Glomerular visceral epithelial cell (primary cell): ENCODE measurements at regions not wholly inside any gene's neighbourhood (a gene's known extent, or its start where the extent isn't known, plus 50 kb on each side); places are given as distances from the start of the nearest gene placed in this dataset.
A peak's percentile ranks its signal among the peaks of the same experiment; 100 is the strongest.

Experiments
- DNase-seq: peaks from one replicate; pipeline ENCODE4 v3.0.0-alpha.2; 2016; ENCODE audit errors: extremely low spot score

DNA sequence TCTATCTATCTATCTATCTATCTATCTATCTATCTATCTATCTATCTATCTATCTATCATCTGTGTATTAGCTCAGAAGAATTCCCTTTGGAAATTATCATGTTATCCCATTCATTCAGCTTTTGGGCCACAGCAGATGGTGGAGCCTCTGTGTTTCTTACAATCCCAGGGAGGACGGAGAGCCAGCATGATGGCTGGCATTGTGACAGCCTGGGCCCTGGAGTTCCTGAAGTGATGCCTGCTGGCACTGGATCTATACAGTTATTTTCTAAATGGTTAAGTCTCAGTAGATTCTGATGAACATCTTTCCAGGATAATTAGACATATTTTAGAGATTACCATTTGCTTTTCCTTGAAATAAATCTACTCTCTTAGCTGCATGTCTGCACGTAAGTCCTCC is 385.4 kb upstream of the NXPH2 start:
- DNase-seq: no peak

DNA sequence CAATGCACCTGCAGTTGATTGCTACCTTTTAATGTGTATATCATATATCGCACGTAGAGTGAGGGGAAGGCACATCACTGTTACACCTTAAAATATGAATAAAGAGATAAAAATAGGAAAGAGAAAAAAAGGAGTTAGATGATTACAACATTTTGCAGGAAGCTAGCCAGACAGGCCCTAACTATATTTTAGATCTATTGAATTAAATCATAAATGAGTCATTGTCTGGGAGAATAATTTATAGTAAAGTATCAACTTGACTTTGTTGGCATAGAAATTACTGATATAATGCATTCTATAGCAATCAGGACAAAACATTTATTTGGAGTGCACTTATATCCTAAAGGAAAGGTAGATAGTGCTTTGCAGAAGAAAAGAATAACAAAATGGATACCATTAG is 384.9 kb upstream of the NXPH2 start:
- no peak for DNase-seq

DNA sequence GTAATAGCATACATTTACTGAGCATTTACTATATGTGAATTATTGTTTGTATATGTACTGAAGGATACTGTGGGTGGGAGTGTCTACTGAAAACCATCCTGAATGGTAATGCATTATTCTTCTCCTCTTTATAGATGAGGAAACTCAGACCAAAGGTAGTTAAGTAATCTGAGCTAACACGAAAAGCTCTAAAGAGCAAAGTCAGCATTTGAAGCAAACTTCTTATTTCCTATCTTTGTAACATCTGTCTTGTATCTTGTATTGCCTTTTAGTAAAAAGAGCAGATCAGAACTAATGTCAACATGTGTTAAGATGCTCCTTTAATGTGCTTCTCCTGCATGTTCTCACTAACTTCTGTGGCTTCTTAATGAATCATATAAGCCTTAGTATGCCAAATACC is 382.8 kb upstream of the NXPH2 start:
- DNase-seq: no peak

DNA sequence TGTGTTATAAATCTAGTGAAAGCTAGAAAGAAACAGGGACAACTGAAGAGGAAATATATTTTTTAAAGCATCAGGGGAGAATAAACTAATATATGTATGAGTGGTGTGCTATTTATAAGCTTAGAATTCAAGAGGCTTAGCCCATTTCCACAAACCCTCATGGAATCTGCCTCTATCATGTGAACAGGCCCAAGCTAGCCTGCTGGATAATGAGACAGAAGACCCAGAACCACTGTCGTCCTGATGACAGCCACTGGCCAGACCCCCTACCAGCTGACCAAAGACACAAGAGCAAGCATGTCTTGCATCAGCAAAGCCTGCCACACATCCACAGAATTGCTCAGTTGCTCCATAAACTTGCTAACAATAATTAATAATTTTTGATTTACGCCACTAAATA is 382.3 kb upstream of the NXPH2 start:
- DNase-seq: no peak

DNA sequence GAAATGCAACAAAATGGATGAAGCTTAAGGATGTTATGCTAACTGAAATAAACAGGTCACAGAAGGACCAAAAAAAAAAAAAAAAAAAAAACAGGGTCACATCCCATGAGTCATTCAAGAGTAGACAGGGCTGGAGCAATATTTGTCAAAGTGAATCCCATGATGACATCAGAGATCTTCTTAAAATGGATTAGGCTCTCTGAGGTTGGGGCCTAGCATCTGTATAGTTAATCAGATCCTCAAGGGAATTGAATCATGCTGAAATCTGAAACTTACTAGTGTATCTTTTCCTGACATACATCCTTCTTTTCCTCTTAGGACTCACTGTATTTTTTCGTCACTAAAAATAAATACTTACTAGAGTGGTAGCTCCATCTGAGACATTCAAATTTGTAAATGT is 380.6 kb upstream of the NXPH2 start:
- DNase-seq: no peak

DNA sequence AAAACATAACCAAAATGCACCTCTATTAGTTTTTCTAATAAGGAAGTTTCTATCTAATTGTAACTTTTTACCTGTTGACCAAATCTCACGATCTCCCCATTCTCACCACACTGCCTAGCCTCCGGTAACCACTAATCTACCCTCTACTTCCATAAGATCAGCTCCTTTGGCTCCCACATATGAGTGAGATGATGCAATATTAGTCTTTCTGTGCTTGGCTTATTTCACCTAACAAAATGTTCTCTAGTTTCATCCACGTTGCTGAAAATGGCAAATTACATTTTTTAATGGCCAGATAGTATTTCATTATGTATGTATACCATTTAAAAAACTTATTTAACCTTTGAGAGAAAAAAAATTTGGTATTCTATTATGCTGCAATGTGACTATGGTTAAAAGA is 379.0 kb upstream of the NXPH2 start:
- no peak for DNase-seq

DNA sequence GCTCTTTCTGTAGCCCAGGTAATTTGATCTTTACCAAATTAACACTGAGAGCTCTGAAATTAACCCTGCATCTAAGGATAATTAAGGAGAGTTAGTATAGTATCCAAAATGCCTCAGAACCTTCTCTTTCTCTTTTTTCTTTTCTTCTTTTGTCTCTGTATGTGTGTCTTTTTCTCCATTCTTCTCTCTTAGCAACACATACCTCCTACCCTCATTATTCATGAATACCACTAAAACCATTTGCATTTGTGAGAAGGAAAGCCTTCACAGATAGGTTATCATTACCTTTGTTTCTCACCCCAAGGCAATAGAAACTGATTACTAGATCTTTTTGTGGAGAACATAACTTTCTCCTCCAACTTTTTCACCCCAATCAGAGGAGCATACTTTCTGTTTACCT is 376.5 kb upstream of the NXPH2 start:
- DNase-seq: no peak

DNA sequence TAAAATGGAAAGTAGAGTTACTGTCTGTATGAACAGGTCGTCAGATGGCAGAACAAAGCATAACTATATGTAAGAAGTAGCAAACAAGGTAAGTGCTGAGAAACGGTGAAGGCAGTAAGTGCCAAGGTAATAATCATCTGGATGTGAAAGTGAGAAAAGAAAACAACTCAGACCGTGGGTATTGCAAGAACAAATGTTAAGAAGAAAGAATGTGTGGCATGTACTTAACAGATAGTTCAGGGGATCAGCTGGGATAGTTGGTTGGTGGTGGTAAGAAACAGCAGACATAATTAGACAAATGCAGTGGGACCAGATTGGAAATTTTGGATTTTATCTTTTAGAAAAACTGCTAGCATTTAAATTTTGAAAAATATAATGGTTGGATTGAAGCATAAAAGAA is 375.8 kb upstream of the NXPH2 start:
- no peak for DNase-seq

DNA sequence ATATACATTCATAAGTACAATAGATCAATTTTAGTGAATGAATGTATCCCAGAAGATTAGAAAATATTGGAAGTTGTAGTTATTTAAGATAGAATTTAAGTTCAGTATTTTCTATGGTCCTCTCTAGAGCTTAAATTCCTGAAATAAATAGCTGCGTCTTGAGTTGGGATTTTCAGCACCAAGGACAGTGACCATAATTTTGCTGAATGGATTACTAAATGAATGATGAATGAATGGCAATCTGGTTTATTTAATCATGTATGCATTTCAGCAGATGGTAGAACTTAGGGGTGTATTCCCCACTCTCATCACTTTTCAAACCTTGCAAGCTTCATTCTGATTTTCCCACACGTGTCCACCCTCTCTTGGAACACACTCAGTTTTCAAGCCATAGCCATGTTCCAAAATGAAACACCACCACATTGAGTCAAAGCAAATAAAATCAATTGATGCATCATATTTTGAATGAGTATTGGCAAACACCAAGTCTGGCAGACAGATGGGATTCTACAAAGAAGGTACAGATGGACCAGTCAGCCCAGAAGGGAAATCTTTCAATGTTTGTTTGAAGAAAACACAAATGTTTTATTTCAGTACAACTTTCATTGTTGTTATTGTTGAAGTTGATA is 362.2 kb upstream of the NXPH2 start:
- peak; percentile 38 for DNase-seq

DNA sequence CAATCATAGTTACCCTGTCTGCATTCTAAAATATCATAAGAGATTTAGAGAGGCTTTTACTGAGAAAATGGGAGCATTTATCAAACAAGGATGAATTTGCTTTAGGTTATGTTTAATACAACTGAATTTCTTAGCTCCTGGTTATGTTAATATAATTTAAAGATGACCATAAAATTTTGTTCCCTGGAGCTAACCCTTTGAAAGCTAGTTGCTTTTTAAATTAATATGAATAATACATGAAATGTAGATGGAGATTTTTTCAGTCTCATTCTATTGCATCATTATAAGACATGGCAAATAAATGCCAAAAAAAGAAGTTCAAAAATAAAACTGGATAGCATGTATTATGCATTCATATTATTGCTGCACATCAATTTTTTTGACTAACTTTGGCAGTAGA is 344.1 kb upstream of the NXPH2 start:
- DNase-seq: no peak

DNA sequence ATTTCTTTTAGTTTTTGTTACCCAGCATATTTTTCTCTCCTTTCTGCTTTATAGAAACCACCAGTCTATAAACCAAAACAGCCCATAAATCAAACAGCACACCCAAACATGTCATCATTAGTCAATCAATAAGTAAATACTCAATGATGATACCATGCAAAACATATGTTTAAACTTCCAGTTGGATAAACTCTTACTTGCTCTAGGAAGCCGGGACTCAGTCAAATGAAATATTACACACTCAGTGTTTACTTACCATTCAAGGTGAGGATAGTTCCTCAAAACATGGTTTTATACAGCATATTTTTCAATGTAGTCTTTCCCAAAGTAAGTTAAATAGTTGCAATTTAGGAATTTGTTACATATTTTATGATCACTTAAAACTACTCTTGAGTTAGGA is 343.6 kb upstream of the NXPH2 start:
- DNase-seq: no peak

DNA sequence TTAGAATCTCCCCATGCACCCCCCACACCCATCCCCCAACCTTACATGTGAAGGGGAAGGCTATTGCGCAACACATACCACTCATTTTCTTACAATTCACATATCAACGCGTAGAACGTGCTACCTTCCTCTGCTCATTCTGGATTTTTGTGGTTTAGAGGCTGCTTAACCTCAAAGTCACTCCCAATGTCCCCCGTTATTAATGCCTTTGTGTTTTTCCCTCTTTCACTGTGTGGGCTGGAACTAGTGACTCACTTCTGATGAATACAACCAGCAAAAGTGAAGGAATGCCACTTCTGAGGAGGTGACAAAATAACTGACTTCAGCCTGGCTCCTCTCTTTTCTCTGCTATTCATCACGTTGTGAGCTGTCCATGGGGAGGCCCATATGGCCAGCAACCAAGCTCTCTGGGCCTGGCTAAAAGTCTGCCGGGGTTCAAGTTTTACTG is 342.5 kb upstream of the NXPH2 start:
- DNase-seq: peak; percentile 94

DNA sequence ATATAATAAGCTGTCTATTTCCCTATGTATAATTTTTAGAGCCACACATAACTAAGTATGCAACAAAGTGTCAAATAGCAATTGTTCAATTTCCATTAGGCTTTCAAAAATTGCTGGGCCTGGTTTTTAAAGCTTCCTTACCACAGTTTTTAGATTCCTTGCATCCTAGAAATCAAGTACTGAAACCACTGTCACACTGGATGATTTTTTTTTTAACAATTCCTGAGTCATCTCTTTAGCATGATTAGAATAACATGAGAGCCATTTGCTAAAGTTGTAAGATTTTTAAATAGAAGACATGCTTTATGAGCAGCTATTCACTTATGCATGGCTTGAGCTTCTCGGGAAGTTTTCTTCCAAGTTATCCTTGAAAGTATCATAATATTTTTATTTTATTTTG is 319.5 kb upstream of the NXPH2 start:
- DNase-seq: peak; percentile 34

DNA sequence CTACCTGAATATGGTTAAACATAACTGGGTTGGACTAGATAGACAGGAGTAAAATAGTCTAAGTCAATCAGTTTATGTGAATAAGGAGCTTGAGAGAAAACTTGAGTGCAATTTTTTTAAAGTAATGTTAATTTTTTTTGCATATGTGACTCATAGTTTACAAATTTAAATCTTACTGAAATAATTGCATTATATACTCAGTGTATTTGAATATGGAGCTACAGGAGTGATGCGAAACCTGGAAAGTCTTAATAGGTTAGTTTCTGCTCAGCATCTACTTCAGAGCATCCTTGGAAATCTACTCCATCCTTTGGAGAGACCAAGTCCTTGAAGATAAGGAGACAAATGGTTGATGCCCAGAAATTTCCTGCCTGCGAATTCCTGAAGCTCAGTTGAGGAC is 318.8 kb upstream of the NXPH2 start:
- DNase-seq: no peak

DNA sequence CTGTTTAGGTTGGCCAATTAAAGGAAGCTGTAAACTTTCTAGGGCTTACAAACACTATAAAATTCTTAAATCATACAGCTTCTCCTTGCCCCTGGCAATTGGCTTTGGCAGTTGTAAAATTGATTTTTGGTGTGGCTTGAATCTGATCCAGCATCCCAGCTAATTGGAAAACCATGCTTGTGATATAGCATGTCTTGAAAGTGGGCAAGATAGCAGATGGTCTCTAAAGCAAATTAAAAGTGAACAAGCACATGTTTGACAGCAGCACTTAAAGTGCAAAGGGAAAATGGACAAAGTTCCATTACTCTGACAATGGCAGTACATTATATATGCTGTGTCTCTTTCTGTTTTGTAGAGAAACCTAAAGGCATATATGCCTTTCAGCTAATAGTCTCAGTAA is 302.9 kb upstream of the NXPH2 start:
- no peak for DNase-seq

DNA sequence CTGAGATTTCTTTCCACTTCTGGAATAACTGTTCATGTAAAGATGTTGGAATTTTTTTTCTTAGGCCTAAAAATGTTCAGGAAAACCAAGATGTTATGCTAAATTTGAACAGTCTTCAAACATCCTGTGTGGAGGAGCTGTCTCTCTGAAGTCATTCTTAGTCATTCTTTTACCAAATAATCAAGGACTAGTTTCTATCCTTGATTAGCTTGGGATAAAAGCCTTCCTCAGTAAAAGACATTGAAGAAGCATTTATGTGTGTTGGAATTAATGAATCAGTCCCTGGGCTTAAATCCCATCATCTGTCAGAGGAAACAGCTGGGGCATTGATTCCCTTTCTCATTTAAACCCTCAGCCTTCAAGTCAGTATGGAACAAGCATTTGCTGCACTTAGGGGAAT is 300.1 kb upstream of the NXPH2 start:
- no peak for DNase-seq

DNA sequence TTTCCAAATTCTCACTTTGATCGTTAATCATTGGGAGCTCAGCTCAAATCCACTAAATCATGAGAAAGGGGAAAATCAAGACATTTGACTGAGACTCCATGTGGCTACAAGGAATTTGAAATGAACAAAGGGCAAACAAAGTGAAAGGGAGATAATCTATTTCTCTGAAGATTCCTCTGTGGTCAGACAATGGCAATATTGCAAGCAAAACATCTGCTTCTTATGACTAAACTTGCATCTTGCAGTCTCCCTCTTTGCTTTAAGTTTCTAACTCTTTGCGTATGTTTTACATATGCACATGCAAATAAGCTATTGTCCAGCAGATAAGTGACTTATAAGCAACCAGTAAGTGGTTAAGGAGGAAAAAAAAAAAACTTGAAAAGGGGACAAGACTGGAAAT is 299.1 kb upstream of the NXPH2 start:
- no peak for DNase-seq

DNA sequence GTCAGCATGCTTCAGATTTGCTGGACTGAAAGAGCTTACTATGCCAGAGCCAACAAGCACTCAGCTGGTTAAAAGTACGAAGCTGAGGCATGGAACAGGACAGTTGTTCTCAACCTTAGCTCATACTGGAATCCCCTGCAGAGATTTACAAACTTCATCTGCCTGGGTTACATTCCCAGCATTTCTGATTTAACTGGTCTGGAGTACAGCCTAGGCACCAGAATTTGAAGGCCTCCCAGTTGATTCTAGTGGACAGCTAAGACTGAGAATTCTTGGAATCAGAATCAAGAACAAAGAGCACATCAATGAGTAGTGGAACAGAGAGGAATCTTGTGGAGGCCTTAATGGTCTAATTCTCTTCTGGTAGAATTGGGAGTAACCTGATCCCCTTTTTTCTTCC is 298.2 kb upstream of the NXPH2 start:
- DNase-seq: no peak

DNA sequence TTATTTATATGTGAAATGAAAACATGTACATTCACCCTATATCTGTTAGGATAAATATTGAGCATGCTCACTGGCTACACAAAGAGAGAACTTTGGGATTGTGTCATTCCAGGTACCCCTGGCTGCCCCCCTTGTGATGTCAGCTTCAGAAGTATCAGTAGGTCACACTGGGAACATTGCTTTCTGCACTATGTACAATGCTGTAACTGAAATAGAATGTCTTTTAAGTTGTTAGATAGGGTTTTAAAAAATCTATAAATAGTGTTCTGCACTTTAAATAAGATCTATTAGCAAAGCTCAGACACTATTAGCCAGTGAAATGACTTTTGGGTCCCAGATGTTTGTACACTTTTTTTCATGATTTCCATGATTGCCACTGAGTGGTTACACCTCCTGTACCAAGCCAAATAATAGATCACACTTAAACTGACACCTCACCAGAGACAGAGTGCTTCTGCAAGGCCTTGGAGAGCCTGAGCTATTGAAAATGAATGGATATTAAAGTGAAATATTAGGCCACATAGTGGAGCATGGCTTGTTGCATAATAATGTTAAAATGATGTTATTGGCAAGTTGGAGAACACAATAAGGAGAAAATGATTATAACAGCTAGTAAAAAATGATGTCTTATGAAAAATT is 297.0 kb upstream of the NXPH2 start:
- DNase-seq: no peak

DNA sequence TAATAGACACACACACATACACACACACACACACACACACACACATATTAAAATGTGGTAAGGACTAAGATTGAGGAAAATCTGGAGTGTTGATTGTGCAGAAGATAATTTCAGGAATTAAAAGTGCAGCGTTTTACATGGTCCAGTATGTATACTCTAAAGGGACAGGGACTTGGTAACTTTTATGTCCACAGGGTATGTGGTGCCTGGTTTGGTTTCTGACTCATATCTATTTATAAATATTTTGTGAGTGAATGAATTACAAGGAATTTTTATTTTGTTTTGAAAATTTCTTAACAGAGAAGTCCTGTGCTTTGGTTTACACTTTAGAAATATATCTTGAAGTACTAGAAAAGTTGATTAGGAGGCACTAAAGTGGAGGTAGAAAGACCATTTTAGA is 287.7 kb upstream of the NXPH2 start:
- no peak for DNase-seq

DNA sequence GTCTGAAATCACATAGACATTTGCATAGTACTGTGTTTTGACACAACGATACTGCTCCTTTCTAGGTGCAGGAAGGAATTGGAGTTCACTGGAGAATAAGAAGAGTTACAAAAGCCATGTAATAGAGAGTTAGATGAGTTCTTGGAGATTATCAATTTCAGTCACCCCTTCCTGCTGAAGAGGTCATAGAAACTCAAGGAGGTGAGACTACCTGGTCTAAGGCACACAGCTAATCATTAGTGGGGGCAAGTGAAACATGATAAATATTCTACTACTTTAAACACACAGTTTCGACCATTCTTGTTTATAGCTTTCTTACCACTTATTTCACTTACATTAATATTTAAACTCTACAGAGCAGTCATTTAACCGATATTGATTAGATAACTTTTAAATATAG is 286.9 kb upstream of the NXPH2 start:
- no peak for DNase-seq

DNA sequence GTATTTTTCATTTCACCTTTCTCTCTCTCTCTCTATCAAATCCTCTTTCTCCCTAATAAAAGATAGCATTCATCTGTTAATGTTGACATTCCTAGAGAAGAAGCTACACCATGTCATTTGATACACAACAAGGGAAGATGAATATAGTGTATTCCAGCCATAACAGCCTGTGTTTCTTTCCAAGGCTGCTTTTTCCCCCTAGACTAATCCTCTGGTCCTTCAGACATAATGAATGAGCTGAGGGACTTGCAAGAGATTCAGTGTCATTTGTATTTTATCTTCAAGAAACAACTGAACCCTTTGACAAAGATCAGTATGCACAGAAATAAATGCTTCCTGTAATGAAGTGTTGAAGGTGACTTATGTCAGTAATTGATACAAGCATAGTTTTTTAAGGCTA is 284.0 kb upstream of the NXPH2 start:
- DNase-seq: no peak

DNA sequence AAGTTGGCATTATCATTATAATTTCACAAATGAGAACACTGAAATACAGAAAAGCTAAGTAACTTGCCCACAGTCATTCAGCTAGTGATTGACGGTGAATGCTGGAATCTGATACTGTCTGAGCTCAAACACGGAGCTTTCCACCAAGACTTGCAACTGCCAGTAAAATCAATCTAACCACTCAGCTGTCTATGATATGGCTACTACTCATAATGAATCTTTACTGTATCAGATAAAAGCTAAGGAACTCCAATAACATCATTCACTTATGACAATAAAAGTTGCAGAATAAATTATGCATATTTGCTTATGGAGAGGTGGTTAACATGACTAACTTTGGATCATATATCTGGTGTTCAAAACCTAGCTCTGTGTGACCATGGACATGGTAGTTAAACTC is 279.4 kb upstream of the NXPH2 start:
- DNase-seq: no peak

DNA sequence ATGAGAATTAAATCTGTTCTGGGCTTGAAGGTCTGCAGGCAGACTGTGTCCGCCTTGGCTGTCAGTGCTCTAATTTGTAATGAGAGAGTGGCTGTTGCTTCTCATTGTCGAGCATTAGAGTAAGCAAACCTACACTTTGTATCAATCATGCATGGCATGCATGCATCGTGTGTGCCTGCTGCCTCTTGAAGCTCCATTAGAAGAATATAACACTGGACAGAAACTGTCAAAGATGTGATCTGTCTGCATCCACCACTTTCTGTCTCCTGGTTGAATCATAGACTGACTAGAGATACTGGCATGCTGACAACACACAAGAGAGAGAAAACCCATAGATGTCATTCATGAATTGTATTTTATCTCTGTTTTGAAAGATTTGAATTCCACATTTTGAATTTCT is 275.0 kb upstream of the NXPH2 start:
- no peak for DNase-seq
